SHP77 (cell line): ENCODE measurements at regions not wholly inside any gene's neighbourhood (a gene's known extent, or its start where the extent isn't known, plus 50 kb on each side); places are given as distances from the start of the nearest gene placed in this dataset.
A peak's percentile ranks its signal among the peaks of the same experiment; 100 is the strongest.

Experiments used
- DNase-seq, 2 experiments: peaks; one replicate each; lab custom pipeline; 2025; lab: John Stamatoyannopoulos, UW

- no peak for DNase-seq
Observed at GRCh38 chr4:187422655-187423054, 572.9 kb upstream of the ZFP42 start.

GRCh38 chr4:187424636-187425035 is 570.9 kb upstream of the ZFP42 start:
- no peak for DNase-seq

DNA sequence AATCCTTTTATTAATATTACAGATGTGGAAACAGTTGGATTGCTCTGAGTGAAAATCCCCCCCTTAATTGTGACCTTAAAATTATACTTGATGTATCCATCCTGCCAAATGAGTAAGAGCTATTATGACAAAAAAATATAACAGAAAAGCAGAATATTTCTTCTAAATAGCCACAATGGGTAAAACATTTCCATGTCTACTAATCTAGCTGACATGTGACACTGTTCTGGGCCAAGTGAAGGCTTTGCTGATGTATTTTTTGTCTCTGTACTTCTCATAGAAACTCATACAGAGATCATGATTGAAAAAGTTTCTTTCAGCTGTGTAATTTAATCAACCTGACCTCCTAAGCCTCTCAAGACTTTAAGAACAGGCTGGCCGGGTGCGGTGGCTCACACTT is 569.1 kb upstream of the ZFP42 start:
- DNase-seq, result no peak

- DNase-seq, result no peak
Observed at GRCh38 chr4:187432310-187432709, 563.3 kb upstream of the ZFP42 start.

- no peak for DNase-seq
Observed at GRCh38 chr4:187433141-187433540, 562.4 kb upstream of the ZFP42 start.

DNA sequence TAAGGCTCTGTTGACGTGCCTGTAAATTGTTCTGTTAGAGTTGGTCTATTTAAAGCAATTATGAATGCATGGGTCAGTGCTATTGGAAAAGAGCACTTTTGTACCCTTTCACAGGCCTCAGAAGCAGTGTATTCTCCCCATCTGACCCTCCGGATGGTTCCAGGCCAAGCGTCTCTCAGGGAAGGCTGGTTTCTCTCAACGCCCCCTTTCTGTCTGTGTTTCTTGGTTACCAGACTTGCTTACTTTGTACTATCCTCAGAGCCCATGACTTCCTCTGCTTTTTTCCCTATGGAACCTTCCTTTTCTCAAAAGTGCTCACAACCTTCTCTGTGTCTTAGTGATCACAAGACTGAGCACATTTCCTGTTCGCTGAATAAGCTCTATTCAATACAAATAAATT is 559.3 kb upstream of the ZFP42 start:
- no peak for DNase-seq

DNA sequence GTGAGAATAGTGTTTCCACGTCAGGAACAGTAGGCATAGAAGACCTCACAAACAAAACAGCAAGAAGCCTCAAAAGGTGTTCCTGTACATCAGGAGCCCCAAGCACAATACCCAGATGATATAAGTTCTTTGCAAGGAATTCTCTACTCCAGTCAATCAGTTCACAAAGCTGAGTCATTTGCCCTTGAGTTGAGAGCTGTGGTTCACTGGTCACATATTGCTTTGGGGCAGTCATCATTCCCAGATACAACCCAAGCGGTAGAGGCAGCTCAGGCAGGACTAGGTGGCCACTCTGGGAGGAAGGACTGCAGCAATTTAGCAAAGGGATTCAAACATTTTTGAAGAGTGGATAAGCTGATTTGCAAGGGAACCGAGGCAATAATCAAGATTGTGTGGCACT is 551.5 kb upstream of the ZFP42 start:
- no peak for DNase-seq

DNA sequence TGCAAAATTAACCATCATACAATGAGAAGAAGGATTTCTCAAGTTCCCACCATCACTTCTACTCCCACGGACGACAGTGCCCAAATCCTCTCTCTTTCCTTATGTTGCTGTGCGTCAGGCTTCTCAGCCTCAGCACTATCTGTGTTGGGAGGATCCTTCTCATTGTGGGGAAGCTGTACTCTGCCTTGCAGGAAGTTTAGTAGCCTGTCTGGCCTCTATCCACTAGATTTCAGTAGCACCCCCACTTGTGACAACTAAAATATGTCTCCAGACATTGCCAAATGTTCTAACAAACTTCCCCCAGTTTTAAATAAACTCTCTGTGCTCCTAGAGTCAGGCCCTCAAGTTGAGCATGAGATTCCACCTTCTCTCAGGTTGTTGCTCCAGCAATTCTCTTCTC is 545.9 kb upstream of the ZFP42 start:
- no peak for DNase-seq

GRCh38 chr4:187451776-187452175 is 543.8 kb upstream of the ZFP42 start:
- DNase-seq, result no peak

DNA sequence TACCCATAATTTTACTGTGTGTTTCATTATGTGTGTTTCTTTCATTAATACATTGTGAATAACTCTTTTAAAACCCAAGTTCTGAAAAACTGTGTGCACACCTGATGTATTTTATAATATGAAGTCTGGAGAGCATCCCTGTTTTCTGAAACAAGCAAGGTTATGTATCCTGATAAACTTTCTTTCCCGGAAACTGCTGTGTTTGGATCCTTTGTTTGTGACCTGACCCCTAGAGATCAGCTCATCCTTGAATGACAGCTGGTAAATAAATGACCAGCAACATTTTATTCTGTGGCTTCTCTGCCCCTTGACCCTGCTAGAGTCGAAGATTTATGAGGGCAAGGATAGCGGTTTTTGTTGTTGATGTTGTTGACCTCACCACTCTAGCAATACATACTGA is 535.6 kb upstream of the ZFP42 start:
- no peak for DNase-seq

DNA sequence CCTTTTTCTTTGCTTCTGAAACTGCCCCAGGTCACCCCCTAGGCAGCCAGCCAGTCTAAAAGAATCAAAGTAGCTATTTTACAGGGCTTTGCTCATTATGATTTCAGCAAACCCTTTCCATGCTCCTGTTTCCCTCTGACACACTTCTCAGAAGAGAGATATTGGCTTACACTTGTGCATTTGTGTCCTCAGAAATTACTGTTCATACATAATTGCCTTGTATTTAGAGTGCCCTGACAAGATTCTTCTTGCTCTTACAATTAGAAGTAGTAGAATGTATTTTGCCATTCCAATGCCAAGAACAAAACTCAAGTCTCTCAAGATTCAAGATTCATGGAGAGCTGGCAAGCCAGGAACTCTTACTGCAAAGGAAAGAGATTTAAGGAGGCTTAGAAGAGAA is 531.0 kb upstream of the ZFP42 start:
- DNase-seq, result no peak

DNA sequence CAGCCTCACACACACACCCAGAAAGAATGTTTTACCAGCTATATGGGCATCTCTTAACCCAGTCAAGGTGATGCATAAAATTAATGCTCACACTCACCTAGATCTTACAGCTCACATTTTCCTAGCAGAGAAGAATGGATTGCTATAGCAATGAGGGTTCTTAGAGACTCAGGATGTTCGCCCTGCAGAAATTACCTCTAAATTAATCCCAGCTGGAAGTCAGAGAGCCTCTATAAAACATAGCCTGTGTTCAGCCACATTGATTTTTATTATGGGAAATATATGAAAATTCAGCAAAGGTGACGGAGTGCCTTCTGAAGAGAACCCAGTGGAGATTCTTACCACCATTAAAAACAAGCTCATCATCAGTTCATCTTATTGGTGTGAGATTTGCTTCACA is 528.3 kb upstream of the ZFP42 start:
- no peak for DNase-seq

GRCh38 chr4:187469627-187470026 is 525.9 kb upstream of the ZFP42 start:
- no peak for DNase-seq

DNA sequence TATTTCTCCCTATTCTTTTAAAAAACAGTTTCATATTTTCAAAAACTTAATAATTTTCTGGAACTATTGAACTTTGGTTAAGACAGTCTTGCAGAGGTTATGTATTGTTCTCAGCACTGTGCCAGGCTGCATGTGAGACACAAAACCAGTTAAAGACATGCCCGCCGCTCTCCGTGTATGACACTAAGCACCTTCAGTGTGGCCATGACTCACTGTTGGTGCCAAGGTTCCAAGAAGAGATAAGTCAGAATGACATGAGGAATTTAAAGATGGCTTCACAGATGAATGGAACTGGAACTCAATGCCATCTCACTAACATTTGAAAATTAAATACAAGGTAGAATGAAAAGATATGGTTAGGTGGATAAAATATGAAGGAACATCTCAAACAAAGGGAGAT is 525.5 kb upstream of the ZFP42 start:
- no peak for DNase-seq

DNA sequence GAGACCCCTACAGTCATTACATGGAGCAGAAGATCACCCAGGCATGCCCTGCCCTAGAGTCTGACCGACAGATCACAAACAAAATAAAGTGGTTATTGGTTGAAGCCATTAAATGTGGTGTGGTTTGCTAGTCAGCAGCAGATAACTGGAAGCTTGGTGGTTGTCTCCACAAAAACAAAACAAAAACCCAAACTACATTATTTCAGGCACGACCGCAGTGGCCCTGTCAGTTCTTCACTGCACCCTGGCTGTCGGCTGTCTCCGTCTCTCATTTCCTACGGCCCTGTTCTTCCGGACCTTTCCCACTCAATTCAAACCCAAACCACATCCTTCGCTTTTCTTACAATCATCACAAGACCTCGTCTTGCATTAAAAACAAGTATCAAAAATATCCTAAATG is 521.3 kb upstream of the ZFP42 start:
- DNase-seq, result no peak

GRCh38 chr4:187475901-187476300 is 519.7 kb upstream of the ZFP42 start:
- no peak for DNase-seq

- DNase-seq, result no peak
Observed at GRCh38 chr4:187477224-187477623, 518.3 kb upstream of the ZFP42 start.

GRCh38 chr4:187478292-187479140 is 517.1 kb upstream of the ZFP42 start:
- peak in 1 of 2 experiments; percentile 18 for DNase-seq

GRCh38 chr4:187479511-187479910 is 516.1 kb upstream of the ZFP42 start:
- peak in 1 of 2 experiments; percentile 34 for DNase-seq

- no peak for DNase-seq
Observed at GRCh38 chr4:187480146-187481145, 515.1 kb upstream of the ZFP42 start.

DNA sequence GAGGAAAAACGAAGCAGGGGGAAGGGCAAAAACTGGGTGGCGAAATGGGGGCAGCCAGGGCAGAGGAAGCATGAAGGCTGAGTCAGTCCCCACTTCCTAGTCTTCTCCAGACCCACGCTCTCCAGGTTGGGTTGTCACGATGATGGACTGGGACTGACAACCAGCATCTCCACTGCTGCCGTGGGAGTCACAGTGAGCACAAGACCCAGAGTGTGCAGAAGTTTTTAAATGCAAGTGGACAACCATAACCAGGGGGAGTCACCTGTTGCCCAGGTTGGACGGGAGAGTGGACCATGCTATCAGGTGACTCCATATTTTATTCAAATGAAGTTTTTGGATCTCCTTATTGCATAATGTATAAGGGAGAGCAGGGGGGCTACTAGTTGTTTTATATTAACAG is 511.4 kb upstream of the ZFP42 start:
- DNase-seq, result no peak

GRCh38 chr4:187485676-187486075 is 509.9 kb upstream of the ZFP42 start:
- DNase-seq, result no peak

GRCh38 chr4:187491286-187491685 is 504.3 kb upstream of the ZFP42 start:
- DNase-seq, result no peak
